A673 (cell line): ENCODE measurements at regions not wholly inside any gene's neighbourhood (a gene's known extent, or its start where the extent isn't known, plus 50 kb on each side); places are given as distances from the start of the nearest gene placed in this dataset.

ENCODE experiments used
- BruUV-seq: library from RNA; stranded (reverse); fragments of 400-500 nt; replicated peaks from 2 replicates; lab custom pipeline; 2021; lab: Mats Ljungman, UMichigan
- CTCF ChIA-PET: fragments of 300-600 bp; sonication (Branson Sonifier 250); formaldehyde crosslinking; loops from one replicate; lab custom pipeline; 2022; ENCODE audit warnings: antibody characterized with exemption; lab: Charles Lee
- POLR2A ChIA-PET: fragments of 300-600 bp; sonication (Branson Sonifier 250); formaldehyde crosslinking; loops from one replicate; lab custom pipeline; 2022; ENCODE audit warnings: antibody characterized with exemption; ENCODE audit not compliant: low non-redundant PET; lab: Charles Lee
- DNase-seq: peaks from one replicate; pipeline ENCODE4 v3.0.0-alpha.2; 2015; ENCODE audit warnings: low spot score
- H3K27ac ChIP-seq: fragments of 200-600 bp; sonication (generic); 2 replicates; pipeline ENCODE4 v1.5.1; 2016; ENCODE audit warnings: mixed run types, low read depth, mild to moderate bottlenecking, mixed read lengths, antibody characterized with exemption, low read length; ENCODE audit not compliant: poor library complexity, severe bottlenecking
- H3K27me3 ChIP-seq: fragments of 200-600 bp; sonication (generic); replicated peaks from 2 replicates; pipeline ENCODE4 v1.6.1; 2017; ENCODE audit warnings: mixed run types, low read depth, mild to moderate bottlenecking, mixed read lengths, antibody characterized with exemption, low read length; ENCODE audit not compliant: insufficient read depth, poor library complexity
- H3K36me3 ChIP-seq: fragments of 200-600 bp; sonication (generic); 2 replicates; pipeline ENCODE4 v1.6.1; 2016; ENCODE audit warnings: mixed run types, mild to moderate bottlenecking, mixed read lengths, antibody characterized with exemption, low read length; ENCODE audit not compliant: insufficient read depth, poor library complexity, severe bottlenecking
- H3K4me1 ChIP-seq: fragments of 200-600 bp; sonication (generic); 2 replicates; pipeline ENCODE4 v1.6.1; 2017; ENCODE audit warnings: mixed run types, mild to moderate bottlenecking, mixed read lengths, antibody characterized with exemption, low read length; ENCODE audit not compliant: insufficient read depth, poor library complexity, severe bottlenecking
- H3K4me3 ChIP-seq: fragments of 200-600 bp; sonication (generic); 2 replicates; pipeline ENCODE4 v1.5.1; 2016; ENCODE audit warnings: low read depth, mixed run types, mild to moderate bottlenecking, mixed read lengths, low read length; ENCODE audit not compliant: poor library complexity, severe bottlenecking
- H3K9me3 ChIP-seq: fragments of 200-600 bp; sonication (generic); 2 replicates; pipeline ENCODE4 v1.6.1; 2016; ENCODE audit warnings: mixed run types, low read depth, mild to moderate bottlenecking, mixed read lengths, antibody characterized with exemption, low read length; ENCODE audit not compliant: poor library complexity, severe bottlenecking
- CTCF ChIP-seq: fragments of 300-800, 200-600 bp; sonication (generic); conservative IDR thresholded peaks from 2 replicates; pipeline ENCODE4 v1.5.1; 2017; ENCODE audit warnings: low read depth, mild to moderate bottlenecking, antibody characterized with exemption, low read length, moderate library complexity, mixed read lengths
- EZH2 ChIP-seq: fragments of 200-600 bp; sonication (generic); IDR thresholded peaks from 2 replicates; pipeline ENCODE4 v1.6.1; 2017; ENCODE audit warnings: borderline replicate concordance, low read depth, mild to moderate bottlenecking, mixed read lengths, antibody characterized with exemption, low read length; ENCODE audit not compliant: poor library complexity, severe bottlenecking
- intact Hi-C: fragments of 100-400 bp; cut with micrococcal nuclease; formaldehyde crosslinking; loops from one replicate; pipeline ENCODE4 v1.10.0; 2022; ENCODE audit not compliant: unreplicated experiment

GRCh38 chr10:10126218-10126617, 891.5 kb upstream of the CELF2 start:
- ChIA-PET CTCF (no interaction called here), POLR2A (no interaction called here)
- BruUV-seq, result no TSS peak
- DNase-seq, result no peak
- Histone ChIP-seq H3K36me3 (no peaks in the 10 kb centered on the region), H3K27me3 (no peaks in the 10 kb centered on the region), H3K27ac (no peak overlapping the region), H3K4me3 (no peak overlapping the region), H3K9me3 (peaks cover 10% of the 10 kb centered on the region), H3K4me1 (no peaks in the 10 kb centered on the region)
- TF ChIP-seq CTCF, result no peak
- no peak for TF ChIP-seq EZH2
- intact Hi-C loops, result no loop called here

GRCh38 chr10:10128387-10128786, 889.3 kb upstream of the CELF2 start:
- H3K4me1 ChIP-seq, result no peaks in the 10 kb centered on the region
- no peak overlapping the region for H3K27ac ChIP-seq
- TF ChIP-seq EZH2 (no peak), CTCF (no peak)
- no peak overlapping the region for H3K4me3 ChIP-seq
- CTCF ChIA-PET, result no interaction called here
- no TSS peak for BruUV-seq
- DNase-seq, result no peak
- H3K27me3 ChIP-seq, result no peaks in the 10 kb centered on the region
- peaks cover 11% of the 10 kb centered on the region for H3K9me3 ChIP-seq
- no peaks in the 10 kb centered on the region for H3K36me3 ChIP-seq
- intact Hi-C loops, result no loop called here
- POLR2A ChIA-PET, result no interaction called here

- TF ChIP-seq EZH2 (no peak), CTCF (no peak)
- ChIA-PET CTCF (no interaction called here), POLR2A (no interaction called here)
- H3K27me3 ChIP-seq, result no peaks in the 10 kb centered on the region
- intact Hi-C loops, result no loop called here
- no peak overlapping the region for H3K4me3 ChIP-seq
- no peaks in the 10 kb centered on the region for H3K36me3 ChIP-seq
- H3K4me1 ChIP-seq, result no peaks in the 10 kb centered on the region
- no peak for DNase-seq
- no peak overlapping the region for H3K27ac ChIP-seq
- peaks cover 9% of the 10 kb centered on the region for H3K9me3 ChIP-seq
- no TSS peak for BruUV-seq
Observed at GRCh38 chr10:10130686-10131085, 887.0 kb upstream of the CELF2 start.
